GM21529 (cell line): ENCODE measurements at regions not wholly inside any gene's neighbourhood (a gene's known extent, or its start where the extent isn't known, plus 50 kb on each side); places are given as distances from the start of the nearest gene placed in this dataset.

Source experiments
- ATAC-seq: cut with Tn5 transposase; IDR thresholded peaks from one replicate; pipeline ENCODE4 v1.9.1; 2021; ENCODE audit not compliant: unreplicated experiment

- no peak for ATAC-seq
Measured at GRCh38 chr3:13249664-13250390, 170.3 kb downstream of the NUP210 start.

DNA sequence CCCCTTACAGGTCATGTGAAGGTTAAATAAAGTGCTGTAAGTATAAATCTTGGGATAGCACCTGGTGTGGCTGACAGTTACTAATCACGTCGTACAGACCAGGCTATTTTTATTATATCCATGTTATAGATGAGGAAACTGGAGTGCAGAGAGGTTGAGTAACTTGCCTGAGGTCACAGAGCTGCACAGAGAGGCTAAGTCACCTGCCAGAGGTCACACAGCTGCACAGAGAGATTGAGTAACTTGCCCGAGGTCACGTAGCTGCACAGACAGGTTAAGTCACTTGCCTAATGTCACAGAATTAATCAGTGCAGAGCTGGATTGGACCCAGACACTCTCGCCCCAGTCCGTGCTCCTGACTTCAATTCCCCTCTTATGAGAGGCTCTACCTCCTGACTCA is 171.5 kb downstream of the NUP210 start:
- ATAC-seq: no peak

DNA sequence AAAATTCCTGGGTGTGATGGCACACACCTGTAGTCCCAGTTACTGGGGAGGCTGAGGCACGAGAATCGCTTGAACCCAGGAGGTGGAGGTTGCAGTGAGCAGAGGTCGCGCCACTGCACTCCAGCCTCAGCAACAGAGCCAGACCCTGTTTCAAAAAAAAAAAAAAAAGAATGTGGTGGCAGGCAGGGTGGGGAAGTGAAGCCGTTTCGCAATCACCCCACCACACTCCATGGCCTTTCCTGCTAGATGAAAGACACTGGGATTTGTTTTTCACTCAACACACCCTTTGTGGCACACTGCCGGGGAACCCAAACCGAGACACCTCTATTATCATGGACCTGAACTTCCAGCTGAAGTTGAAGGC is 172.4 kb upstream of the IQSEC1 start:
- ATAC-seq: no peak

DNA sequence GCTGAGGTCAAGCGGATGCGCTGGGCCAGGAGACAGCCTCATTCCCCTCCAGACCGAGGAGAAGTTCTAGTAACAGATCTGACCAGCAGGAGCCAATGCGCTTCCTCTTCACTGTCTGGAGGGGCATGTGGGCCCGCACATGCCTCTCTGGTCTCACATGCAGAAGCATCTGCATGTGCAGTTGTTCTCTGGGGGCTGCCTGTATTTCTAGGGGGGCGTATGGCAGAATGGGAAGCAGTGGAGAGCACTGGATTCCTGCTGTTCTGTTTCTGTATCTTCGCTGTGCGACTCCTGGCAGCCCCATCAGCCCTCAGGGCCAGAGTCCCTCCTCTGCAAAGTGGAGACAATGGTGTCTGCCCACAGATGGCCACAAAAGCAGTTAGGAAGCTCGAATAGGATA is 170.4 kb upstream of the IQSEC1 start:
- ATAC-seq: no peak

DNA sequence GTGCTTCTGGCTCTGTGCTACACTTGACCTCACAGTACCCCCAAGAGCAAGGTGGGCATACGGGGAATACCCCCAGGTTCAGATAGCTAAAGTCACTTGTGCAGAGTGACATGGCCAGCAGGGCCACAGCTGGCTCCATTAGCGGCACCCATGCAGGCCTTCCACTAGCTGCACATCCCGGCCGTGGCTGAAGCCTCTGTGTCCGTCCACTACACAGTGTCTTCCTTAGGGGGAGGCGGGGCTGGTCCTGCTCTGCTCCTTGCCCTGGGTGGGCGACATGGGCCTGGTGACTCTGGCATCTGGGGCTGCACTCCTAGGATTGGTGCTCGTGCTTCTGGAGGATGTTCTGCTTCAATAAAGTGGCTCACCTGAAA is 169.1 kb upstream of the IQSEC1 start:
- no peak for ATAC-seq

DNA sequence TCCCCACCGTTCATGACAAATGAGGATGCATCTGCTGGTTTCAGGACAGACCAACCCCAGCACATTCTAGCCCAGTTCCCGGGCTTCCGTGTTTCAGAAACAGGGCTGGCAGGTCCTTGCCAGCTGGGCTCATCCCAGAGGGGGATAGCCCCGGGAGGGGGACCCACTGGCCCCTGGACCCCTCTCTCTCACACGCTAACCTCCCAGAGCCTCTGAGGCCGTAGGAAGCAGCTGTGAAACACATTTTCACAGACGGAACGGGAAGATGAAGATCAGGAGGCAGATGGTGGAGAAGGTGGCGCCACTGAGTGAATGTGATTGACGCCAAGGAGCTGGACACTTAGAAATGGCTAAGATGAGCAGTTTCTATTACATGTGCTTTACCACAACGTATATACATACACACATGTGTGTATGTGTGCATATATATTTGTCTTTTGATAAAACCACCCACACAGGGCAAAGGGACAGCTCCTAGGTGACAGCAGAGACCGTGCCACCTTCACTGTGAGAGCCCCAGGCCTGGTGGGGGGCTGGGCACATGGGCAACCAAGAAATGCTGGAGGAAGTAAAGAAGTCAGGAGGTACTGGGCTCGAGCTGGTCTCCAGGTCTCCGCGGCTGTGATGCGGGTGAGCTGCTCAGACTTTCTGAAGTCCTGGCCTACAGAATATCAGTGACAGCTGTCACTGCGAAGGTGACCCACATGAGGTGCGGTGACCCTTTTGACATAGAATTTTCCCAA is 168.6 kb upstream of the IQSEC1 start:
- no peak for ATAC-seq

- no peak for ATAC-seq
Measured at GRCh38 chr3:13240928-13241618, 167.8 kb upstream of the IQSEC1 start.

DNA sequence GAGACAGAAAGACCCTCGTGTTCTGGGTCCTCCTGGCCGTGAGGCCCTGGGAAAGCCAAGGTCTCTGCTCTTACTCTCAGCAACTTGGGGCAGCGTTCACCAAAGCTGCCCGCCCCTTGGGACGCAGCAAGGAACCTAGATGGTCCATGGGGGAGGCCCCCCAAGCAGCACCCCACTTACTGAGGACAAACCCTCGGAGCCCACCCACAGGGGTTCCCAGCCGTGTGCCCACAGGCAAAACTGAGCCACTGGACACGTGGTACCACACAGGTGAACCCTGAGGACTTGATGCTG is 166.2 kb upstream of the IQSEC1 start:
- ATAC-seq: no peak

- ATAC-seq: no peak
Measured at GRCh38 chr3:13238687-13239466, 165.6 kb upstream of the IQSEC1 start.

DNA sequence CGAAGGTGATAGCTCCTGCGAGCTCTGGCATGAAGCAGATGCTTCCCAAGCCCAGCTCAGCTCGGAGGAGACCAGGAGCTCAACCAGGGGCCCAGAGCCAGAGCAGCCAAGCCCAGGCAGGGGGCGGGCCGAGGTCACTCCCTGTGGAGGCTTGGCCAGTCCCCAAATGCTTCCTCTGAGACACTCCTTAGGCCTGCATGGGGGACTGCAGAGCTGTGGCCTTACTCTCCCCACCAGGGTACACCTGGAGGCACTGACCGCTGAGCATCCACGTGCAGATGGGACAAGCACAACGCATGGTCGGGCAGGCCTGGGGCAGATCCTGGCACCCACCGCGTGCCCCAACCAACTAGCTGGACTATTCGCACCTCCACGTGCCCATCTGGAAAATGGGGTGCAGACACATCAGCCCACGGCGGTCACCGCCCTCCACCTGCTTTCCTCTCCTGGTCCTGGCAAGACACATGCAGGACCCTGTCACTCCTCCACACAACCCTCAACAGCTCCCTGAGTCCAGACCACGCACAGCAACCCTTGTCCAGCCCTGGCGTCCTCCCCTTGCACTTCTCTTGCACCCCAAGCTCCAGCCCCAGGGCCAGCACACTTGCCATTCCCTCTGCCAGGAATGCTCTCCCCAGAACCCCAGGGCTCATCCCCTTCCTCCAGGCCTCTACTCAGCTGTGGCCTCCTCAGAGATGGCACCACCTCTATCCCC is 164.7 kb upstream of the IQSEC1 start:
- no peak for ATAC-seq

GRCh38 chr3:13236557-13237173 is 163.4 kb upstream of the IQSEC1 start:
- ATAC-seq: no peak

- ATAC-seq: no peak
Measured at GRCh38 chr3:13235897-13236296, 162.7 kb upstream of the IQSEC1 start.

DNA sequence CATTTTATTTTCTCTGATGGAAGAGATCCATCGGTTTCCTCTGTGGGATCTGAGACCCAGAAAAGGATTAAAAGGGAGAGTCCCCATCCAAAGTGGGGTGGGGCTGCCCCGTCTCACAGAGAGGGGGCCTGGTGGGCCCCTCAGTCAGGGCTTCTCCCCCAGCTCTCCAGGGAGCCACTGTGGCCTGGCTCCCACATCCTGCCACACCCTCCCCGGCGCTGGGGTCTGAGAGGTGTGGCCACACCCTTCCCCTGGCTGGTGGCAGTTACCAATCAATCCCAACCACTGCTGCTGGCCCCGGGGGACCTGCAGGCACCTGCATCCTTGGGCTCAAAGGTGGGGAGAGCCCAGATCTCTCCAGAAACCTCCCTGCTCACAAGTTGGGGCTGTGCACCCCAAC is 161.8 kb upstream of the IQSEC1 start:
- ATAC-seq: peak; percentile 65

- peak; percentile 5 for ATAC-seq
Measured at GRCh38 chr3:13234666-13235065, 161.4 kb upstream of the IQSEC1 start.

DNA sequence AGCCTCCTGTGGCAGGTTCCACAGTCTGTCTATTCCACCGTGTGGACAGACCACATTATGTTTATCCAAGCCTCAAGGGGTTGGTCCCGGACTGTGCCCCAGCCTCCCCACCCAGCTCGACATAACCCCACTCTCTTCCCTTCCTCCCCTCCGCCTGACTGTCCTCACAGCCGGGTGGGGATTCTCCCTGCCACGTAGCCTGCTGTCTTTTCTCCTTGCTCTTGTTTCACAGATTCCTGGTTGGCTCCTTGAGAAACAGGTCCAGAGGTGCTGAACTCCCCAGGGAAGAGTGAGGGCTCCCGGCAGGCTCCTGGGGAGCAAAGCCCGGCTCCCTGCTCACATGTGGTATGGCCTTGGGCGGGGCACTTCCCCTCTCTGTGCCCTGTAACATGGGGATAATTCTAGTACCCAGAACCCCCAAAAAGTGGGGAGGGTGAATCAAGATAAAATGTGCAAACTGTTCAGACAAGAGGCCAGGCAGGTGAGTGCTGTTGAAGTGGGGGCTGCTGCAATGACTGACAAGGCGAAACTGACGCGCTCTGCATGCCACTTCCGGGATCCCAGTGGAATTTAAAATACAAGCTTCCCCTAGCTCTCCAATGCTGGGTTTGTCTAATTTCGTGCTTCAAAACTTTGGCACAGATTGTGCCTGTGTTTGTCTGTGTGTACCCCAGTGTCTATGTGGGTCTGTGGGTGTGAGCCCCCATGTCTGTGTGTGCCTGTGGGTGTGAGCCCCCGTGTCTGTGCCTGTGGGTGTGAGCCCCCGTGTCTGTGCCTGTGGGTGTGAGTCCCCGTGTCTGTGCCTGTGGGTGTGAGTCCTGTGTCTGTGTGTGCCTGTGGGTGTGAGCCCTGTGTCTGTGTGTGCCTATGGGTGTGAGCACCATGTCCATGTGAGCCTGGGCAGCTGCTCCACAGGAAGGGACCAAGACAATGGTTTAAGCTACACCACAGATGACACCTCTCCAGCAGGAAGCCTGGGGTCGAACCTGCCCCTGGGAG is 160.6 kb upstream of the IQSEC1 start:
- ATAC-seq: no peak

GRCh38 chr3:13231781-13232666 is 158.8 kb upstream of the IQSEC1 start:
- no peak for ATAC-seq

GRCh38 chr3:13229273-13229949 is 156.2 kb upstream of the IQSEC1 start:
- ATAC-seq: peak; percentile 57

GRCh38 chr3:13228584-13228983 is 155.4 kb upstream of the IQSEC1 start:
- no peak for ATAC-seq
